Liver (tissue), 7 donors: ENCODE measurements at regions not wholly inside any gene's neighbourhood (a gene's known extent, or its start where the extent isn't known, plus 50 kb on each side); places are given as distances from the start of the nearest gene placed in this dataset.

ENCODE experiments used
- DNase-seq: peaks from one replicate; pipeline ENCODE4 v3.0.0-alpha.2; 2017; ENCODE audit warnings: low spot score
- H3K27ac ChIP-seq, 2 donors: one replicate each; pipeline ENCODE4 v1.7.0; 2013; ENCODE audit warnings: inconsistent platforms in 2 of 2, low read length in 2 of 2, control low read depth in 1 of 2, low read depth in 1 of 2, mild to moderate bottlenecking in 1 of 2
- H3K27me3 ChIP-seq, 4 donors: one replicate each; pipeline versions ENCODE4 v1.6.1 to v1.7.0; 2013; ENCODE audit warnings: low read length in 3 of 4, inconsistent platforms in 1 of 4, mild to moderate bottlenecking in 1 of 4, moderate library complexity in 1 of 4; ENCODE audit not compliant: control insufficient read depth in 4 of 4, insufficient read depth in 4 of 4
- H3K36me3 ChIP-seq, 4 donors: one replicate each; pipeline versions ENCODE4 v1.6.1 to v1.7.0; 2013; ENCODE audit warnings: low read length in 3 of 4, mild to moderate bottlenecking in 3 of 4, low read depth in 1 of 4, moderate library complexity in 1 of 4; ENCODE audit not compliant: control insufficient read depth in 4 of 4, insufficient read depth in 3 of 4
- H3K4me1 ChIP-seq, 4 donors: one replicate each; pipeline versions ENCODE4 v1.6.1 to v1.7.0; 2013; ENCODE audit warnings: low read length in 3 of 4, mild to moderate bottlenecking in 3 of 4, moderate library complexity in 1 of 4; ENCODE audit not compliant: control insufficient read depth in 4 of 4, insufficient read depth in 4 of 4
- H3K4me3 ChIP-seq, 3 donors: one replicate each; pipeline versions ENCODE4 v1.6.1 to v1.7.0; 2013; ENCODE audit warnings: low read length in 3 of 3, control low read depth in 1 of 3, low read depth in 1 of 3, mild to moderate bottlenecking in 1 of 3
- H3K9ac ChIP-seq, 2 donors: one replicate each; pipeline ENCODE4 v1.7.0; 2013; ENCODE audit warnings: low read length in 2 of 2, mild to moderate bottlenecking in 2 of 2, moderate library complexity in 2 of 2, control low read depth in 1 of 2, low read depth in 1 of 2
- H3K9me3 ChIP-seq, 4 donors: one replicate each; pipeline versions ENCODE4 v1.6.1 to v1.7.0; 2013; ENCODE audit warnings: low read length in 3 of 4; ENCODE audit not compliant: control insufficient read depth in 4 of 4
- EGR1 ChIP-seq, 2 donors: IDR thresholded peaks; 2 replicates each; pipeline ENCODE4 v1.6.1; 2016 to 2018; ENCODE audit warnings: antibody characterized with exemption in 2 of 2, low read depth in 2 of 2
- FOXA1 ChIP-seq: IDR thresholded peaks from 2 replicates; pipeline ENCODE4 v1.6.1; 2016; ENCODE audit warnings: antibody characterized with exemption
- FOXA2 ChIP-seq: IDR thresholded peaks from 2 replicates; pipeline ENCODE4 v1.6.1; 2016; ENCODE audit warnings: antibody characterized with exemption
- GABPA ChIP-seq, 2 donors: IDR thresholded peaks in 1 of 2; conservative IDR thresholded peaks in 1 of 2; 2 replicates each; pipeline ENCODE4 v1.6.1; 2016; ENCODE audit warnings: antibody characterized with exemption in 2 of 2, mild to moderate bottlenecking in 1 of 2, moderate library complexity in 1 of 2
- HNF4A ChIP-seq, 2 donors: conservative IDR thresholded peaks; 2 replicates each; pipeline ENCODE4 v1.6.1; 2016; ENCODE audit warnings: antibody characterized with exemption in 2 of 2, mild to moderate bottlenecking in 2 of 2
- HNF4G ChIP-seq: IDR thresholded peaks from 2 replicates; pipeline ENCODE4 v1.6.1; 2016; ENCODE audit warnings: antibody characterized with exemption
- JUND ChIP-seq, 2 donors: IDR thresholded peaks; 2 replicates each; pipeline ENCODE4 v1.6.1; 2016; ENCODE audit warnings: antibody characterized with exemption in 2 of 2
- RAD21 ChIP-seq, 2 donors: IDR thresholded peaks; 2 replicates each; pipeline ENCODE4 v1.6.1; 2016; ENCODE audit warnings: antibody characterized with exemption in 2 of 2, mild to moderate bottlenecking in 2 of 2
- REST ChIP-seq: IDR thresholded peaks from 2 replicates; pipeline ENCODE4 v1.6.1; 2016; ENCODE audit warnings: antibody characterized with exemption, mild to moderate bottlenecking
- RXRA ChIP-seq, 2 donors: IDR thresholded peaks; 2 replicates each; pipeline ENCODE4 v1.6.1; 2017 to 2018; ENCODE audit warnings: antibody characterized with exemption in 2 of 2, mild to moderate bottlenecking in 1 of 2
- SP1 ChIP-seq: IDR thresholded peaks from 2 replicates; pipeline ENCODE4 v1.6.1; 2018; ENCODE audit warnings: antibody characterized with exemption, mild to moderate bottlenecking
- TAF1 ChIP-seq: conservative IDR thresholded peaks from 2 replicates; pipeline ENCODE4 v1.6.1; 2016; ENCODE audit warnings: antibody characterized with exemption, mild to moderate bottlenecking
- YY1 ChIP-seq: IDR thresholded peaks from 2 replicates; pipeline ENCODE4 v1.6.1; 2016; ENCODE audit warnings: antibody characterized with exemption, mild to moderate bottlenecking
- WGBS: extraction: QIAGEN DNeasy Blood & Tissue Kit; methylation state at CpG from one replicate; pipeline ENCODE4 v1.1.7; 2013; 5-methylcytosine and 5-hydroxymethylcytosine counted together
- TF ChIP-seq, protein P1 (sequence below): IDR thresholded peaks from 2 replicates; pipeline ENCODE4 v1.6.1; 2016; ENCODE audit warnings: antibody characterized with exemption
- TF ChIP-seq, protein P2 (sequence below): IDR thresholded peaks from 2 replicates; pipeline ENCODE4 v1.6.1; 2016; ENCODE audit warnings: antibody characterized with exemption
- donor health status: healthy.
- donor health status: healthy.
- donor health status: healthy.
- donor health status: healthy.

DNA sequence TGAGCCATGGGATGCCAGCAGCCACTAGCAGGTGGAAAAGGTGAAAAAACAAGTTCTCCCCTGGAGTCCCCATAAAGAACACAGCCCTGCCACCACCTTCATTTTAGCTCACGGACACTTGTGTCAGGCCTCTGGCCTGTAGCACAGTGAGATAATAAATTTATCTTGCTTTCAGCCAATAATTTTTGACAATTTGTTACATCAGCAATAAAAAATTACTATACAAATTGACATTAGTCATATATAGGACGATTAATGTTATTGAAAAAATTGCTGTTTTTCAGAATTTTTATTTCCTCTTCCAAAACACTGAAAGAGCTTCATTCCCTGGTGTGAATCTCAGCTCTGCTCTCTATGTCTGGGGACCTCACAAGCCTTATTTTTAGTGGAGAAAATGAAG lies 152.9 kb upstream of the ETV3 start (continued):
- no peak for TF ChIP-seq REST
- no peak for TF ChIP-seq RAD21 (IDR thresholded peaks at IDR 0.05)
- TF ChIP-seq FOXA1 = no peak
- TF ChIP-seq FOXA2 = no peak
- no peak for TF ChIP-seq TAF1

- Histone ChIP-seq H3K4me3 (no peak overlapping the region), H3K27ac (no peak overlapping the region), H3K4me1 (no peaks in the 10 kb centered on the region), H3K9me3 (no peaks in the 10 kb centered on the region), H3K36me3 (no peaks in the 10 kb centered on the region), H3K9ac (no peak overlapping the region), H3K27me3 (no peaks in the 10 kb centered on the region)
- TF ChIP-seq HNF4G (no peak), RXRA (IDR thresholded peaks at IDR 0.05) (no peak), GABPA (IDR thresholded peaks at IDR 0.05 in 1 of 2, conservative IDR thresholded peaks at IDR 0.05 in 1 of 2) (no peak), HNF4A (conservative IDR thresholded peaks at IDR 0.05) (no peak), RAD21 (IDR thresholded peaks at IDR 0.05) (no peak), YY1 (no peak), REST (no peak), SP1 (no peak), FOXA1 (no peak), EGR1 (IDR thresholded peaks at IDR 0.05; ENCODE audit: low read depth in 2 of 2) (no peak), JUND (IDR thresholded peaks at IDR 0.05) (no peak), FOXA2 (no peak), TAF1 (no peak)
- TF ChIP-seq, protein P1, sequence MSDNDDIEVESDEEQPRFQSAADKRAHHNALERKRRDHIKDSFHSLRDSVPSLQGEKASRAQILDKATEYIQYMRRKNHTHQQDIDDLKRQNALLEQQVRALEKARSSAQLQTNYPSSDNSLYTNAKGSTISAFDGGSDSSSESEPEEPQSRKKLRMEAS = no peak
- TF ChIP-seq, protein P2, sequence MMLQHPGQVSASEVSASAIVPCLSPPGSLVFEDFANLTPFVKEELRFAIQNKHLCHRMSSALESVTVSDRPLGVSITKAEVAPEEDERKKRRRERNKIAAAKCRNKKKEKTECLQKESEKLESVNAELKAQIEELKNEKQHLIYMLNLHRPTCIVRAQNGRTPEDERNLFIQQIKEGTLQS = no peak
- 80% methylated on average over 7 of the region's 7 CpGs for WGBS
- peak; percentile 21 for DNase-seq
These were observed 151.4 kb upstream of the ETV3 start for GRCh38 chr1:157289424-157290105.
